Keratinocyte (primary cell): ENCODE measurements at regions not wholly inside any gene's neighbourhood (a gene's known extent, or its start where the extent isn't known, plus 50 kb on each side); places are given as distances from the start of the nearest gene placed in this dataset.

Source experiments
- CTCF ChIP-seq, 3 experiments: IDR thresholded peaks in 1 of 3; conservative IDR thresholded peaks in 1 of 3; optimal IDR thresholded peaks in 1 of 3; 2 replicates in 2 of 3; 3 replicates in 1 of 3; pipeline versions ENCODE3 to v1.5.1; 2011; ENCODE audit warnings: low read length in 3 of 3, mild to moderate bottlenecking in 3 of 3, moderate library complexity in 2 of 3, control low read depth in 1 of 3, inconsistent platforms in 1 of 3; ENCODE audit not compliant: insufficient read depth in 2 of 3; ENCODE audit errors: extremely low read depth in 1 of 3
- EZH2 ChIP-seq: IDR thresholded peaks from one replicate; pipeline ENCODE4 v1.6.1; 2012; ENCODE audit warnings: inconsistent platforms, mild to moderate bottlenecking, low read length, moderate library complexity

GRCh38 chr13:50275392-50276063 is 260.3 kb downstream of the KCNRG start:
- TF ChIP-seq CTCF (optimal IDR thresholded peaks at IDR 0.05 in 1 of 3, IDR thresholded peaks at IDR 0.05 in 1 of 3, conservative IDR thresholded peaks at IDR 0.05 in 1 of 3; ENCODE audit: extremely low read depth in 1 of 3, insufficient read depth in 2 of 3, low read length in 3 of 3) (no peak), EZH2 (no peak)
